Activated T-cell treated with anti-CD3 and anti-CD28 coated beads, Interleukin-2, amount 50 U/mL, for 72 hours (primary cell): ENCODE measurements at regions not wholly inside any gene's neighbourhood (a gene's known extent, or its start where the extent isn't known, plus 50 kb on each side); places are given as distances from the start of the nearest gene placed in this dataset.

Experiments used
- ATAC-seq, 2 donors: fragments of 150-1000 bp; cut with Tn5 transposase; replicated peaks in 1 of 2; 2 replicates each; pipeline ENCODE4 v1.10.0; 2021; ENCODE audit warnings: moderate library complexity in 2 of 2, mild to moderate bottlenecking in 1 of 2
- DNase-seq, 2 donors: peaks; one replicate each; pipeline ENCODE4 v3.0.0; 2021 to 2022; ENCODE audit warnings: mixed read lengths in 1 of 2
- H3K27ac Mint-ChIP-seq: one replicate; pipeline ENCODE4 v1.8.0; 2022; ENCODE audit warnings: mild to moderate bottlenecking, moderate library complexity, mixed read lengths
- H3K27me3 Mint-ChIP-seq: one replicate; pipeline ENCODE4 v1.8.0; 2022; ENCODE audit warnings: low read depth, mixed read lengths
- H3K36me3 Mint-ChIP-seq, 2 donors: one replicate each; pipeline ENCODE4 v1.8.0; 2022; ENCODE audit warnings: mixed read lengths in 2 of 2, mild to moderate bottlenecking in 1 of 2; ENCODE audit not compliant: insufficient read depth in 2 of 2
- H3K4me1 Mint-ChIP-seq: one replicate; pipeline ENCODE4 v1.8.0; 2022; ENCODE audit warnings: low read depth, mixed read lengths
- H3K4me3 Mint-ChIP-seq, 2 donors: one replicate each; pipeline ENCODE4 v1.8.0; 2022; ENCODE audit warnings: mild to moderate bottlenecking in 2 of 2, mixed read lengths in 2 of 2, moderate library complexity in 2 of 2
- H3K9me3 Mint-ChIP-seq, 2 donors: one replicate each; pipeline ENCODE4 v1.8.0; 2022; ENCODE audit warnings: mixed read lengths in 2 of 2

DNA sequence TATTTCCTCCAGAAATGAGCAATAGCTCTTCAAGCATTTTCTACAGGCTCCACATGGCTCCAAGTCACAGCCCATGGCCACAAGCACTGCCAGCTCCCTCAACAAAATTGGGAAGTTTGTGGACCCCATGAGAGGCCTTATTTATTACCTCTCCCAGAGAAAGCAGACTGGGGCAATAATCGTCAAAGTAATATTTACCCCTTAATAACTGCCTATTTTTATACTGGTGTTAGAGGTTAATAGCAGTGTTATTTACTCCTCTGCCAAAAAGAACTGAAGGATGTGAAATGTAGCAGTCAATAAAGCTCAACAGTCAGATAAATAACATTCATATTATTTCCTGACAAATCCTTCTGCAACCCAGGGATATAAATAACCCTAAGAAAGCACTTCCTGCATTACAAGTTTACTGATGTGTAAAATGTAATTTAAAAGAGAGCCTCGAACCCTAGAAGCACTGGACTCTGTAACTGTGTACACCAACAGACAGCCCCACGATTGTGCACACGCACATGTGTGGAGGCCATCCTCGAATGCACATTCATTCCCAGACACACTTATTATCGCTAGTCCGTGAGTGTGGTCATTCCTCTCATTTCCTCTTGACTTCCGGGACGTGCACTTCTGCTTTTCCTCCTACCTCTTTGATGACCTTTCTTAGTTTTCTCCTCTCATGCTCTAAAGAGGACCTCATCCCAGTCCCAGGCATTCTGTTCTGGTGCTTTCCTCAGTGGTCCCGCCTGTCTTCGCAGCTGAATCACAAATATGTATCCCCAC lies 157.4 kb downstream of the EVX1 start:
- peaks cover 0 to 2% of the 10 kb centered on the region in 2 donors for H3K36me3 Mint-ChIP-seq
- DNase-seq (no peak), ATAC-seq (no peak)
- peaks cover 0 to 6% of the 10 kb centered on the region in 2 donors for H3K9me3 Mint-ChIP-seq
- no peaks in the 10 kb centered on the region for H3K4me1 Mint-ChIP-seq
- H3K27me3 Mint-ChIP-seq, result peaks cover 12% of the 10 kb centered on the region
- no peak overlapping the region for H3K27ac Mint-ChIP-seq
- no peak overlapping the region for H3K4me3 Mint-ChIP-seq

DNA sequence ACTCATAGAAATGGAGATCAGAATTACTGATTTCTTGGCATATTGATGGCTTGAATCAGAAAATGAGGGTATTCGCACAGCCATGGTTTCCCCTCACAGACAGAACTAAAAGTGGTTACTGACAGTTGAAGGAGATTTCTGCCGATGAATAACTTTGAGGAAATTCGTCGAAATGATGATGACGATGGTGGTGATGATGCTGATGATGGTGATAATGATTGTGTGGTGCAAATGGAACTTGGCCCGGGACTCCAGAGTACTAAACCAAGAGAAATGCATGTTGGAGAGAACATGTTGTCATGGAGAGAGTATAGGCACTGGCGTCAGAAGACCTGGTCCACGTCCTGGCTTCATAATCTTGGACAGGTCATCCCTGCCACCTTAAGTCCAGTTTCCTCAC lies 163.2 kb downstream of the EVX1 start:
- Mint-ChIP-seq H3K36me3 (peaks cover 0 to 2% of the 10 kb centered on the region in 2 donors), H3K27ac (no peak overlapping the region), H3K4me3 (no peak overlapping the region), H3K27me3 (peaks cover 21% of the 10 kb centered on the region), H3K4me1 (no peaks in the 10 kb centered on the region), H3K9me3 (peaks cover 0 to 6% of the 10 kb centered on the region in 2 donors)
- no peak for ATAC-seq
- DNase-seq, result no peak

DNA sequence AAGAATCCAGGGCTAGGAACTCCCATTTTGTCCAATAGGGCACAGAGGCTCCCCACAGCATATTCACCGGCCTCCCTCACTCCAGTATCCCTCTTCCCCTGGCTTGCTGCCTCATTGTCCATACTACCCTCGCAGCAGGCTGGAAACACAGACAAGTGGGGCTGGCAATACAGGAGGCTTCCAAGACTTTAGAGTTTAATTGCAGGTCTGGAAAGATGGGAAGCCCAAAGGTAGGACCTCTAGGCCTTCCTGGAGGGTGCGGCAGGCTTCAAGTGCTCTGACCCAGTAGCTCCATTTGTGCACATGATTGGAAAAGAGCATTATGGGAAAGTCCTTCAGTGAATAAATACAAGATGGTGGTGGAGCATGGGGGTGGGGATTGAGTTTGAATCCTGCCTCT lies 166.7 kb downstream of the EVX1 start:
- Mint-ChIP-seq H3K4me3 (no peak overlapping the region), H3K27ac (no peak overlapping the region), H3K27me3 (peaks cover 34% of the 10 kb centered on the region), H3K9me3 (no peaks in the 10 kb centered on the region), H3K36me3 (no peaks in the 10 kb centered on the region), H3K4me1 (no peaks in the 10 kb centered on the region)
- ATAC-seq (no peak), DNase-seq (no peak)

DNA sequence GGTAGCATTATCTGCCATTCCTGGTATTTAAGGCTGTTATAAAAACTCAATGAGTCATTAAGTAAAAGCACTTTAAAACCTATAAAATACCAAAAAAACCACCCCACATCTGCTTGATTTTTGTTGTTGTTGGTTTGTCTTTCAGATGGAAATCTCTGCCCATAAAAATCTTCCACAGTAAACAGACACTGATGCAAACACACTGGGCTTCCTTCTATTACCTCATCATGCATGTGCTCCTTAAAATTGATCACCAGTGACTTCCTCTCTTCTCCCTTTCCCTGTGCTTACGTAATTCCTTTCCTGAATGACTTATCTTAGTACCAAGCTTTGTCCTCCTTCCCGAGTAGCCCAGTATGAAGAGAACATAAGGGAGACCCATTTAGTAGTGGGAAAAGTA lies 167.2 kb downstream of the EVX1 start:
- peaks cover 34% of the 10 kb centered on the region for H3K27me3 Mint-ChIP-seq
- no peaks in the 10 kb centered on the region for H3K4me1 Mint-ChIP-seq
- no peak overlapping the region for H3K4me3 Mint-ChIP-seq
- no peaks in the 10 kb centered on the region for H3K36me3 Mint-ChIP-seq
- DNase-seq (no peak), ATAC-seq (no peak)
- H3K27ac Mint-ChIP-seq, result no peak overlapping the region
- H3K9me3 Mint-ChIP-seq, result no peaks in the 10 kb centered on the region

DNA sequence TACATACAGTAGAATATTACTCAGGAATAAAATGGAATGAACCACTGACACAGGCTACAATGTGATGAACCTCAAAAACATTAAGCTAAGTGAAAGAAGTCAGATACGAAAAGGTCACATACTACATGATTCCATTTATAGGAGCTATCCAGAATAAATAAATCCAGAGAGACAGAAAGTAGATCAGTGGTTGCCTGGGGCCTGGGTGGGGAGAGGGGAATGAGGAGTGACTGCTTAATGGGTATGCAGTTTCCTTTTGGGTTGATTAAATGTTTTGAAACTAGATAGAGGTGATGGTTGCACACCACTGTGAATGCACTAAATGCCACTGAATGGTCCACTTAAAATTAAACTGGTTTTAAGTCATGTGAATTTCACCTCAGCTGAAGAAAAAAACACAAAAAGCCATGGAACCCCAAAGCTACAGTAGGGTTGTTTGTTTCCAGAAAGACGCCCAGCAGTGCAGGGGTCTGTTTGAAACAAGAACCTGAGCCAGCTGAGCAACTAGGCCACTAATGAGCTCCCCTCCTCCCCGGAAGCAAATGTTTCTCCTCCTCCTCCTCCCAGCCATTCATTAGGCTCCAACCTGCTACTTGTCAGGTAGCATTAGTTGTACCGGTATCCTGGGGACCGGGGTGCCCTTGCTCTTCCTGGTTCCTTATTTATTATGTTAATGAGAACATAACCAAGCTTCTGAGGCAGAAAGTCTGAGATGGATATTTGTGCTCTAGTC lies 168.4 kb downstream of the EVX1 start:
- H3K9me3 Mint-ChIP-seq, result no peaks in the 10 kb centered on the region
- DNase-seq (no peak), ATAC-seq (no peak)
- no peak overlapping the region for H3K27ac Mint-ChIP-seq
- H3K4me3 Mint-ChIP-seq, result no peak overlapping the region
- no peaks in the 10 kb centered on the region for H3K36me3 Mint-ChIP-seq
- no peaks in the 10 kb centered on the region for H3K4me1 Mint-ChIP-seq
- peaks cover 29% of the 10 kb centered on the region for H3K27me3 Mint-ChIP-seq

DNA sequence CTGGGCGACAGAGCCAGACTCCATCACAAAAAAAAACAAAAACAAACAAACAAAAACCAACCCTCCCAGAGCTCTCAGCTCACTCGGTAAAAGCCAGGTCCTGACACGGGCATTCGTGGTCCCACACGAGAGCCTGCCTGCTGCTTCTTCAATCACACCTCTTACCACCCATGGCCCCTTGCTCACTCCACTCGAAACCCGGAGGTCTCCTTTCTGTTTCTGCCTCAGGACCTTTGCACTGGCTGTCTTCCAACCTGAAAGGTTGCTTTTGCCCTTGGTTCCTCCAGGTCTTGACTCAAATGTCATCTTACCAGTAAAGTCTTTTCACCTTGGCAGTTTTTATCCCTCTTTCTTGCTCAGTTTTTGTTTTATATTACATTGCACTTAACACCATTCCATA lies 169.6 kb downstream of the EVX1 start:
- H3K4me1 Mint-ChIP-seq, result no peaks in the 10 kb centered on the region
- H3K9me3 Mint-ChIP-seq, result no peaks in the 10 kb centered on the region
- no peak overlapping the region for H3K4me3 Mint-ChIP-seq
- DNase-seq (no peak), ATAC-seq (no peak)
- no peak overlapping the region for H3K27ac Mint-ChIP-seq
- peaks cover 22% of the 10 kb centered on the region for H3K27me3 Mint-ChIP-seq
- no peaks in the 10 kb centered on the region for H3K36me3 Mint-ChIP-seq

DNA sequence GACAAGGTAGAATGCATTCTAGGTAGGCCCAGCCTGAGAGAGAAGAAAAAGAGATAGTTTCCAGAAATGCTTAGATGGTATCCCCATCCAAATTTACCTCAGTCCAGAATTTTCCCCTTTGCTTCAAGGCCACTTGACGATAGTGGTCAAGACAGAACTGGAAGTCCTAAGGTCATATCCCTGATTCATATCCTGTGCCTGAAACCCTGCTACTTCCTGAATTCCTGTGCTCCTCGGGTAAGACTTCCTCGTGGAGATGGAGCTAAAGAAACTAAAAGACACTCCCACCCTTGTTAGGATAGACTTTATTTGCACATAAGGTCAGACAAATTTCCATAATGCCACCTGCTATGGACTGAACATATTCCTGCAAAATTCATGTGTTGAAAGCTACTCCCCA lies 175.9 kb downstream of the EVX1 start:
- Mint-ChIP-seq H3K27me3 (peaks cover 5% of the 10 kb centered on the region), H3K36me3 (no peaks in the 10 kb centered on the region), H3K27ac (no peak overlapping the region), H3K9me3 (no peaks in the 10 kb centered on the region), H3K4me3 (no peak overlapping the region), H3K4me1 (no peaks in the 10 kb centered on the region)
- no peak for ATAC-seq
- DNase-seq, result no peak

DNA sequence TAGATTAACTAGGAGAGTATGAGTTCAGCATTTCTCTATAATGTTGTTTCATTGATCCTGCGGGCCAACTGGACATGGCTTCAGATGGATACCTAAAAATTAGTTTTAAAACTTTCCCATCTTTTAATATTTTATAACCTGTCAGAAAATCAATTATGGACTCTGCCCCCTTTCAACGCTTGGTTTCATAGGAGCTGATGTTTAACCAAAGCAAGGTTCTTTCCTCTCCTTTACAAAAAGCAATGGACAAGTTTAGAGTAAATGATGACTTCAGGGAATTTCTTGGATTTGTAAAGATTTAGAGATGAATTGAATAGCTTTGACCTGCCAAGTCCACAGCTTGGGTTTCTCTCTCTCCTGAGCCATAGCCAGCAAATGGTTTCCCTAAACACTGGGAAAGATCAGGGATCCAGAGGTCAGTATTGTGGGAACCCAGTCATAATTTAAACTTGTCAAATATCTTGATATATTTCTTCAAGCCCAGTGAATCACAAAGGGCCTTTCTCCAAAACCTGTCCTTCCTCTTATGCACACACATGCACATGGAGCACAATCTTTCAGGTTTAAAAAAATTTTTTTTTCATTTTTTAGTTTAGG lies 177.1 kb downstream of the EVX1 start:
- no peak for ATAC-seq
- Mint-ChIP-seq H3K9me3 (no peaks in the 10 kb centered on the region), H3K4me1 (no peaks in the 10 kb centered on the region), H3K36me3 (no peaks in the 10 kb centered on the region), H3K4me3 (no peak overlapping the region), H3K27ac (no peak overlapping the region), H3K27me3 (peaks cover 16% of the 10 kb centered on the region)
- no peak for DNase-seq

DNA sequence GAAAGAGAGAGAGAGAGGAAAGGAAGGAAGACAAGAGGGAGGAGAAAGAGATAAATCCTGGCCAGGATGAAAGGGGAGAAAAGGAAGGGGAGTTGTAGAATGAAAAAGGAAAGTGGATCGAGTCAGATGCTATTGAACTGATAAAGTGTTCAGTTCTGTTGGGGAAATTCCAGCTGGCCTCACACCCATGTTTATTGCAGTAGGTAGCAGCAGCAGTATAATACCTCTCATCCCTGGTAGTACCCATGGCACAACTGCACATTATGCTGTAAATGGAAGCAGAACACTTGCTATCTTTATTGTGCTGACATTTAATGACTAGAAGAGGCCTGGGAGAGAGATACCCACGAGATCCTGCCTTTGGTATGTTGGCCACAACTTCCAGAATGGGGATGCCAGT lies 178.1 kb downstream of the EVX1 start:
- Mint-ChIP-seq H3K4me3 (no peak overlapping the region), H3K9me3 (no peaks in the 10 kb centered on the region), H3K4me1 (no peaks in the 10 kb centered on the region), H3K27me3 (peaks cover 16% of the 10 kb centered on the region), H3K27ac (no peak overlapping the region), H3K36me3 (no peaks in the 10 kb centered on the region)
- ATAC-seq (no peak), DNase-seq (no peak)

DNA sequence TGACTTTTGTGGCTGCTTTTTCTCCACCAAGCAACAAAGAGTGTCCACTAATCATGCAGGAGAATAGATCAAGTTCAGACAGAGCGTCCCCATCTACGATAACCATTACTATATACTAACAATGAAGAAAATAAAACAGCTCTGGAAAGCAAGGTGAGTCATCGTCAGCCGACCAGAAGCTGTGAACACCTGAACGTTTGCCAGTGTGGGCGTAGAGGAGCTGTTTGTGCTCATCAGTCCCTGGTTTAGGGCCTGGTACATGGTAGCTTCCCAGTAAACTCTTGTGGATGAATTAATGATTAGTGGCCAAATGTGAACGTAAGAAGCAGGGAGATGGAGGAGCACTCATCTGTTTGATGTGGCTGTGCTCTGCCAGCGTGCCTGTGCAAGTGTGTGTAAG lies 180.7 kb downstream of the EVX1 start:
- ATAC-seq, result no peak

DNA sequence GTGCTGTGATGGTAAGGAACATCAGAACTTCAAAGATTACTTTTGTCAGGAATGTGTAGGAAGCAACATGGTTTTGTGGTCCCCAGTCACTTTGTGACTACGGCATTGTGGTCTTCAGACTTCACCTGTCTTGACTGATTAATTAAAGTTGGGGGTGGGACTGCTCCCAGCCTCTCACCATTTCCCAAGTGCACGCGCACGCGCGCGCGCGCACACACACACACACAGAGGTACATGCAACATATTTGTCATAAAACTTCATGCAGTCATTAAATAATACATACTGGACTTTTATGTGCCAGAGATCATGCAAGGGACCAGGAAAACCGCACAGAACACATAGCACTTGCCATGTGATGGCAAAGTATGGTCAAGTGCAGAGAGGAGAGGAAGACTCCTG lies 181.2 kb downstream of the EVX1 start:
- DNase-seq, result no peak
- no peak for ATAC-seq
- H3K27me3 Mint-ChIP-seq, result peaks cover 16% of the 10 kb centered on the region
- H3K27ac Mint-ChIP-seq, result no peak overlapping the region
- H3K4me3 Mint-ChIP-seq, result no peak overlapping the region
- no peaks in the 10 kb centered on the region for H3K9me3 Mint-ChIP-seq
- no peaks in the 10 kb centered on the region for H3K36me3 Mint-ChIP-seq
- no peaks in the 10 kb centered on the region for H3K4me1 Mint-ChIP-seq

More for the DNA sequence above, 180.7 kb downstream of the EVX1 start:
- no peaks in the 10 kb centered on the region for H3K4me1 Mint-ChIP-seq
- no peaks in the 10 kb centered on the region for H3K9me3 Mint-ChIP-seq
- H3K27me3 Mint-ChIP-seq, result peaks cover 16% of the 10 kb centered on the region
- DNase-seq, result no peak
- no peak overlapping the region for H3K27ac Mint-ChIP-seq
- no peaks in the 10 kb centered on the region for H3K36me3 Mint-ChIP-seq
- no peak overlapping the region for H3K4me3 Mint-ChIP-seq

DNA sequence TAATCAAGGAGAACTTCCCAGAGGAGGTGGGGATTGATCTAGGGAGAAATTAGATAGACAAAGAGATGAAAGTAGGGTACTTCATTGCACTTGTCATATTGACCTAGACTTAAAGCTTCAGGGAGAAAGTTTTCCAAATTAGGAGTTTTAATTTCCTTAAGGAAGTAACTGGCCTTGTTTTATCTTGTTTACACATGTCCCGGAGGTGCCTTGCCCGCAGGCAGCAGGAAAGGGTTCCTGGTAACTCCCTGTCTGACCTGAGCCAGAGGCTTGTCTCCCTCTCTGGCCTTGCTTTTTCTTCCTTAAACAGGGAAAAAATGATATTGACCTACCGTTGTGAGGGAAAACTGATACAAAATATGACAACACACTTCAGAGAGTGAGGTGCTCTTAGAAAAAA lies 181.6 kb downstream of the EVX1 start:
- Mint-ChIP-seq H3K36me3 (no peaks in the 10 kb centered on the region), H3K4me3 (no peak overlapping the region), H3K27ac (no peak overlapping the region), H3K27me3 (peaks cover 16% of the 10 kb centered on the region), H3K9me3 (no peaks in the 10 kb centered on the region), H3K4me1 (no peaks in the 10 kb centered on the region)
- ATAC-seq, result no peak
- DNase-seq, result no peak

DNA sequence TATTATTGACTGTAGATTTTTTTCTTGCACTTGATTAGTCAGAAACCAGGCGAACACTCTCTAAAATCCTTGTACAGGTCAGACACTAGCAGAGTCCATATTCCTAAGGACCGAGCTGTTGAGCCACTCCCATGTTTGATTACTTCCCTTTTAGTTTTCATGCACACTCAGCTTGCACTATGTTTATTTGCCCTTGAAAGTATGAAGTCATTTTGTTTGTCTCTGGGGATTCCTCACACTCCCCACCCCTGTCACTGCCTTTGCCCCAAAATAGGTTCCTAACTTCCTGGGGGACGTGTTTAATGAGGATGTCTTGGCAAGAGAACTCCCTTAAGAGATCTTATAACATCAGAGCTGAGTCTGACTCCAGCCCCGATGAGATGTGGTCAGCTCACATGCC lies 182.1 kb downstream of the EVX1 start:
- ATAC-seq, result no peak
- Mint-ChIP-seq H3K27ac (no peak overlapping the region), H3K4me3 (no peak overlapping the region), H3K36me3 (no peaks in the 10 kb centered on the region), H3K27me3 (peaks cover 16% of the 10 kb centered on the region), H3K9me3 (no peaks in the 10 kb centered on the region), H3K4me1 (no peaks in the 10 kb centered on the region)
- DNase-seq, result no peak
